Smooth muscle cell (in vitro differentiated cells): ENCODE measurements at regions not wholly inside any gene's neighbourhood (a gene's known extent, or its start where the extent isn't known, plus 50 kb on each side); places are given as distances from the start of the nearest gene placed in this dataset.

Experiments
- DNase-seq: peaks from one replicate; lab custom pipeline; 2025; ENCODE audit not compliant: unreplicated experiment; lab: John Stamatoyannopoulos, UW
- H2AFZ ChIP-seq: fragments of 200-600 bp; sonication (generic); 2 replicates; pipeline ENCODE4 v1.6.0; 2016; ENCODE audit warnings: antibody characterized with exemption, low read depth, mild to moderate bottlenecking
- H3F3A ChIP-seq: fragments of 200-600 bp; sonication (generic); 2 replicates; pipeline ENCODE4 v1.6.0; 2017; ENCODE audit warnings: antibody characterized with exemption, low read depth
- H3K27ac ChIP-seq: fragments of 200-600 bp; sonication (generic); 2 replicates; pipeline ENCODE4 v1.5.1; 2016; ENCODE audit warnings: low read depth, mild to moderate bottlenecking
- H3K27me3 ChIP-seq: fragments of 200-600 bp; sonication (generic); 2 replicates; pipeline ENCODE4 v1.6.1; 2016; ENCODE audit warnings: low read depth, mild to moderate bottlenecking
- H3K36me3 ChIP-seq: fragments of 200-600 bp; sonication (generic); 2 replicates; pipeline ENCODE4 v1.5.1; 2016; ENCODE audit warnings: low read depth
- H3K4me1 ChIP-seq: fragments of 200-600 bp; sonication (generic); 2 replicates; pipeline ENCODE4 v1.5.1; 2016; ENCODE audit warnings: low read depth
- H3K4me2 ChIP-seq: fragments of 200-600 bp; sonication (generic); 2 replicates; pipeline ENCODE4 v1.6.0; 2016; ENCODE audit warnings: mild to moderate bottlenecking
- H3K4me3 ChIP-seq: fragments of 200-600 bp; sonication (generic); 2 replicates; pipeline ENCODE4 v1.5.1; 2016; ENCODE audit warnings: mild to moderate bottlenecking
- H3K79me2 ChIP-seq: fragments of 200-600 bp; sonication (generic); 2 replicates; pipeline ENCODE4 v1.6.0; 2016; ENCODE audit warnings: low read depth, mild to moderate bottlenecking
- H3K9ac ChIP-seq: fragments of 200-600 bp; sonication (generic); 2 replicates; pipeline ENCODE4 v1.6.0; 2016; ENCODE audit warnings: low read depth
- H3K9me3 ChIP-seq: fragments of 200-600 bp; sonication (generic); replicated peaks from 2 replicates; pipeline ENCODE4 v1.5.1; 2016; ENCODE audit warnings: low read depth
- H4K20me1 ChIP-seq: fragments of 200-600 bp; sonication (generic); 2 replicates; pipeline ENCODE4 v1.6.0; 2016; ENCODE audit warnings: low read depth
- CTCF ChIP-seq: fragments of 200-600 bp; sonication (generic); IDR thresholded peaks from 2 replicates; pipeline ENCODE4 v1.5.1; 2017; ENCODE audit warnings: borderline replicate concordance, mild to moderate bottlenecking, antibody characterized with exemption; ENCODE audit not compliant: insufficient read depth, poor library complexity, severe bottlenecking
- WGBS: methylation state at CpG from one replicate; pipeline ENCODE4 v1.1.7; 2016; ENCODE audit warnings: low lambda C conversion rate; 5-methylcytosine and 5-hydroxymethylcytosine counted together

- Histone ChIP-seq H3K9ac (no peak overlapping the region), H3K27ac (no peak overlapping the region), H2AFZ (no peak overlapping the region), H3K79me2 (no peaks in the 10 kb centered on the region), H3K27me3 (no peaks in the 10 kb centered on the region), H3F3A (no peaks in the 10 kb centered on the region), H3K36me3 (no peaks in the 10 kb centered on the region), H3K4me3 (no peak overlapping the region), H3K4me2 (no peak overlapping the region), H3K4me1 (no peaks in the 10 kb centered on the region), H3K9me3 (no peaks in the 10 kb centered on the region), H4K20me1 (no peaks in the 10 kb centered on the region)
- 87% methylated on average over 1 of the region's 1 CpG for WGBS
- DNase-seq: no peak
- no peak for TF ChIP-seq CTCF
Measured at GRCh38 chr15:37715101-37715500, 219.3 kb upstream of the TMCO5A start.

GRCh38 chr15:37720267-37720666 lies 214.2 kb upstream of the TMCO5A start:
- H3K9me3 ChIP-seq: no peaks in the 10 kb centered on the region
- no peak overlapping the region for H3K27ac ChIP-seq
- no peaks in the 10 kb centered on the region for H4K20me1 ChIP-seq
- no peak overlapping the region for H3K4me2 ChIP-seq
- H3K36me3 ChIP-seq: no peaks in the 10 kb centered on the region
- H3K27me3 ChIP-seq: no peaks in the 10 kb centered on the region
- no peaks in the 10 kb centered on the region for H3K79me2 ChIP-seq
- H3F3A ChIP-seq: no peaks in the 10 kb centered on the region
- no peak for TF ChIP-seq CTCF
- H3K4me3 ChIP-seq: no peak overlapping the region
- WGBS: 83% methylated on average over 9 of the region's 9 CpGs
- no peak for DNase-seq
- no peak overlapping the region for H3K9ac ChIP-seq
- H2AFZ ChIP-seq: no peak overlapping the region
- no peaks in the 10 kb centered on the region for H3K4me1 ChIP-seq

GRCh38 chr15:37731146-37731746 lies 203.2 kb upstream of the TMCO5A start:
- no peaks in the 10 kb centered on the region for H3F3A ChIP-seq
- WGBS: 86% methylated on average over 5 of the region's 5 CpGs
- no peak for TF ChIP-seq CTCF
- no peak overlapping the region for H3K9ac ChIP-seq
- H3K27ac ChIP-seq: no peak overlapping the region
- no peak overlapping the region for H3K4me3 ChIP-seq
- no peaks in the 10 kb centered on the region for H4K20me1 ChIP-seq
- no peaks in the 10 kb centered on the region for H3K36me3 ChIP-seq
- H3K79me2 ChIP-seq: no peaks in the 10 kb centered on the region
- no peak overlapping the region for H3K4me2 ChIP-seq
- H2AFZ ChIP-seq: no peak overlapping the region
- H3K27me3 ChIP-seq: peaks cover 19% of the 10 kb centered on the region
- DNase-seq: no peak
- H3K9me3 ChIP-seq: no peaks in the 10 kb centered on the region
- H3K4me1 ChIP-seq: no peaks in the 10 kb centered on the region

GRCh38 chr15:37733628-37734027 lies 200.8 kb upstream of the TMCO5A start:
- no peak overlapping the region for H2AFZ ChIP-seq
- H3K9ac ChIP-seq: no peak overlapping the region
- H3K36me3 ChIP-seq: no peaks in the 10 kb centered on the region
- TF ChIP-seq CTCF: no peak
- no peaks in the 10 kb centered on the region for H3K4me1 ChIP-seq
- H3F3A ChIP-seq: no peaks in the 10 kb centered on the region
- no peak overlapping the region for H3K4me3 ChIP-seq
- DNase-seq: no peak
- H3K4me2 ChIP-seq: no peak overlapping the region
- H3K27ac ChIP-seq: no peak overlapping the region
- no peaks in the 10 kb centered on the region for H4K20me1 ChIP-seq
- H3K79me2 ChIP-seq: no peaks in the 10 kb centered on the region
- WGBS: 90% methylated on average over 5 of the region's 5 CpGs
- no peaks in the 10 kb centered on the region for H3K9me3 ChIP-seq
- peaks cover 32% of the 10 kb centered on the region for H3K27me3 ChIP-seq
